ENCODE measurements at regions not wholly inside any gene's neighbourhood (a gene's known extent, or its start where the extent isn't known, plus 50 kb on each side); places are given as distances from the start of the nearest gene placed in this dataset.

- no peak for TF ChIP-seq RCOR1 (IDR thresholded peaks at IDR 0.05; ENCODE audit: insufficient replicate concordance, low read length)
- H3K23ac ChIP-seq (ENCODE audit: low read depth, low read length): no peak overlapping the region
- ChIA-PET CTCF (no interaction called here), POLR2A (ENCODE audit: unreplicated experiment) (interaction anchor here (0.6 kb wide), 1 partner anchor 1069 kb away, joined by 3 read pairs; no protein-coding TSS in a partner anchor)
- H4K91ac ChIP-seq (ENCODE audit: insufficient read depth, low read depth, low read length): no peak overlapping the region
- no peak overlapping the region for H3K18ac ChIP-seq (ENCODE audit: low read depth, low read length)
- H3K36me3 ChIP-seq (ENCODE audit: control insufficient read depth, insufficient read depth, low read length): no peaks in the 10 kb centered on the region
- H3K4ac ChIP-seq (ENCODE audit: low read depth, low read length): no peak overlapping the region
- H3K27ac ChIP-seq (ENCODE audit: insufficient read depth, low read length): no peak overlapping the region
- H3K4me1 ChIP-seq (ENCODE audit: control insufficient read depth, insufficient read depth, low read length): no peaks in the 10 kb centered on the region
- intact Hi-C loops (cut with micrococcal nuclease): no loop called here
- DNase-seq: no peak
- no peak overlapping the region for H4K5ac ChIP-seq (ENCODE audit: low read depth, low read length)
- no peak overlapping the region for H4K8ac ChIP-seq (ENCODE audit: low read depth in 2 of 2, low read length in 2 of 2)
- no peak overlapping the region for H2AK9ac ChIP-seq (replicated peaks; ENCODE audit: low read depth, low read length, poor library complexity)
- H2BK20ac ChIP-seq (ENCODE audit: low read depth, low read length): no peak overlapping the region
- H2BK5ac ChIP-seq (ENCODE audit: low read depth, low read length, poor library complexity, severe bottlenecking): no peak overlapping the region
- H3K14ac ChIP-seq (replicated peaks; ENCODE audit: low read depth, low read length): no peak overlapping the region
- dilution Hi-C loops (cut with HindIII; ENCODE audit: low sequenced_read_pairs, unreplicated experiment): no loop called here
- no peaks in the 10 kb centered on the region for H3K27me3 ChIP-seq (ENCODE audit: control insufficient read depth, insufficient read depth, low read length)
- no peak overlapping the region for H3K9ac ChIP-seq (ENCODE audit: low read depth, low read length)
- ATAC-seq (ENCODE audit: low read depth): no peak
- H2BK15ac ChIP-seq (ENCODE audit: low read depth, low read length): no peak overlapping the region
- H3K4me2 ChIP-seq (ENCODE audit: low read depth, low read length): no peak overlapping the region
- no CpG with 5 or more reads among the region's 2 CpGs for WGBS, 2 experiments (ENCODE audit: extremely low coverage in 2 of 2, insufficient read length in 1 of 2)
- H2AK5ac ChIP-seq (ENCODE audit: low read depth, low read length): no peak overlapping the region
- no peak overlapping the region for H2BK120ac ChIP-seq (ENCODE audit: low read depth, low read length)
- H3K79me1 ChIP-seq (ENCODE audit: low read depth in 1 of 2, low read length in 2 of 2): no peaks in the 10 kb centered on the region
- BruUV-seq (replicated peaks): no TSS peak
- no peak overlapping the region for H3K4me3 ChIP-seq (ENCODE audit: insufficient read depth, low read depth, low read length)
- in situ Hi-C loops (cut with MboI; ENCODE audit: low sequenced_read_pairs): no loop called here
- no peaks in the 10 kb centered on the region for H3K9me1 ChIP-seq (ENCODE audit: insufficient read depth, low read length)
- no peaks in the 10 kb centered on the region; the same call in 1 of the 2 replicates for H3K9me3 ChIP-seq (ENCODE audit: control insufficient read depth, insufficient read depth, low read length)
- no peak overlapping the region for H2AFZ ChIP-seq (replicated peaks; ENCODE audit: low read length, poor library complexity)
- no peak overlapping the region for H3K56ac ChIP-seq (ENCODE audit: extremely low read depth, insufficient read depth, low read length)
- H4K20me1 ChIP-seq (ENCODE audit: insufficient read depth, low read length): no peaks in the 10 kb centered on the region
Measured at GRCh38 chr4:179163147-179163546, 1720.9 kb upstream of the AGA start.

All from IMR-90 (cell line).